Stimulated activated CD4-positive, alpha-beta T cell treated with anti-CD3 and anti-CD28 coated beads, Interleukin-12 subunit alpha, Interleukin-12 subunit beta, amount 100 ng/mL, for 48 hours (primary cell): ENCODE measurements at regions not wholly inside any gene's neighbourhood (a gene's known extent, or its start where the extent isn't known, plus 50 kb on each side); places are given as distances from the start of the nearest gene placed in this dataset.

ENCODE experiments used
- DNase-seq, 3 donors: peaks; one replicate each; pipeline ENCODE4 v3.0.0-alpha.2; 2020; ENCODE audit warnings: low read depth in 2 of 3, low spot score in 1 of 3

DNA sequence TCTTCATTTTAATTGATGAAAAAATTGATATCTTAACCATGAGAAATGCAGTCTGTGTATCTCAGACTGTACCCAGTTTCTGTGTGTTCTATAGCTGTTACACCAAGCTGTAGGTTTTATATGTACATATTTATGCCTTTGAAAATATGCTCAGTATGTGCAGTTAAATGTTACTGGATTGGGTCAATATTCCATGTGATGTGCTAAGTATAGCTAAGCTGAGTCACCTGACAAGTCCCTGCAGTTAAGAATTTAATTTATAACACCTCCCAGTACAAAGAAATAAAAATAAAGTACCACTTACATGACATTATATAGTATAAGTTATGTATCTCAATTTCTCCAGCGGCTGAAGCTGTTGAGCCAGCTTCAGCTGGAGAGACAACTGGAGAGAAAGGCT, 984.0 kb downstream of the GALC start:
- no peak for DNase-seq

DNA sequence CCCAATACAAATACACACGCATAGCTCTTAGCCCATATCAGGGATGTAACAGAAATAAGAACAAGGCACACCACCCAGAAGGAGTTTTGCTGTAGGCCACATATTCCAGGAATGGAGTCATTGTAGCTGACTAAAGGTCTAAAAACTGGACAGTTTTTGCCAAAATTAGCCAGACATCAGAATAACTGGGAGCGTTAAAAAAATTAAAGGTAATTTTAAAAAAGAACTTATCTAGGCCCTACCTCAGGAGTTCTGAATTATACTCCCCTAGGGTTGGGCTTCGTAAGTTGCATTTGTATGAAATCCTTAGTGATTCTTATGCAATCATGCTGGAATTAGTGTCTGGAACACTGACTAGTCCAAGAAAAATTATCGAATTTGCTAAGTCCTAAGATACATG, 987.7 kb downstream of the GALC start:
- DNase-seq = no peak

DNA sequence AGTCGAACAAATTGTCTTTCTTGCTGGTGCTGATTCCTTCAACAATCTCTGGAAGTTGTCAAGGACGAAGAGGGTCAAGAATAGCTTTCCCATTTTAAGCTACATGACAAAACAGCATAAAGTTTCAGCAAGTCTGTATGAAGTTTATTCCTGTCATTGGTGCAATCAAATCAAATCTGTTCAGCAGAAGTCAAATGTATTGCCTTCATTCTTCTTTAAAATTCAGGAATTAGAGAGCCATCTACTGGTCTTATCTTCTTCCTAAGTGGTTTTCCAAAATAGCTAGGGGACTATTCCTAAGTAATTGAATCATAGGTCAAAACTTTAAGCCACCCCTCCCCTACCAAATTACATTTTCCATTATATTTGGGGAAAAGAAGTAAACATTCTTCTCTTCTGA, 990.2 kb downstream of the GALC start:
- DNase-seq = no peak

DNA sequence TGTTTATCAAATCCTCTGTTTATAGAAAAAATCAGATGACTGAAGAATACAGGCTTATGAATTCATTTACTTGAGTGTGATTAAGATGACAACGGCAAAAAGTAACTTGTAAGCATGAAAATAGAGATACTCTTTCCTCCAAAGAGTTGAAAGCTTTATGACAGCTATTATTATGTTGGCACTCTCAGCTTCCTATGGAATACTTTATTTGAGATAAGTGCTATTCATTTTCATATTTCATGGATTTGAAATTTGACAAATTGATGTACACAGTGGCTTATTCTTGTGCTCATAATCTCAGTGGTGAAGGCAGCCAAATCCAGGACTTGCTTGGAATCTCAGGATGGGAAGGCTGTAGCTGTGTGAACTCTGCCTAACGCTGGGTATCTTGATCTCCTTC, 991.6 kb downstream of the GALC start:
- DNase-seq = no peak

DNA sequence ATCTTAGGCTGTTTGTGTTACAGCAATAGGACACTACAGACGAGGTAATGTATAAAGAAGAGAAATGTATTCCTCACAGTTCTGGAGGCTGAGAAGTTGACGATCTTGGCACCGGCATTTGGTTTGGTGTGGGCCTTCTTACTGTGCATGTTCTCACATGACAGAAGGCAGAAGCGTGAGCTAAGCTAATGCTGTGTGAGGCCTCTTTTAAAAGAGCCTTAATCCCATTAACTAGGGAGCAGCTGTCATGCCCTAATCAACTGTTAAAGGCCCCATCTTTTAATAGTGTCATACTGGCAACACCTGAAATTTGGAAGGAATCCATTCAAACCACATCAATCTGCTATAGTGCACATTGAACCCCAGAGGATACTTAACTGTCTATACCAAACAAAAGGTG, 992.9 kb downstream of the GALC start:
- no peak for DNase-seq

DNA sequence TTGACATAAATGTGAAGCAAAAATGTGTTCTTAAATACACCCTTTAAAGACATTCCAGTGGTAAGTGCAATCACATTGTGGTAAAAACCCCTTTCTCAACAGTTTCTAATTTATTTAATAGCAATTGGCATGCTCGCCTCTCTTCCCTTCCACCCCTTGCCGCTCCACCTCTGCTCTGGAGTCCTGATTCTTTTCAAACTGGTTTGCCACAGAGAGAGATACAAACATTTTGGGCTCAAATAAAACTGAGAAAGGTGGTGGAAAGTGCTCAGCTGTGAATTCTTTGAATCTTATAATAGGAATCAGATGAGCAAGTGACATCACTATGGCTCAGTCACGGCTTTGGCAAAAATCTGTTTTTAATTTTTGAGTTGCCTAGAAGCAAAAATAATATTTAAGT, 993.9 kb downstream of the GALC start:
- DNase-seq = no peak

DNA sequence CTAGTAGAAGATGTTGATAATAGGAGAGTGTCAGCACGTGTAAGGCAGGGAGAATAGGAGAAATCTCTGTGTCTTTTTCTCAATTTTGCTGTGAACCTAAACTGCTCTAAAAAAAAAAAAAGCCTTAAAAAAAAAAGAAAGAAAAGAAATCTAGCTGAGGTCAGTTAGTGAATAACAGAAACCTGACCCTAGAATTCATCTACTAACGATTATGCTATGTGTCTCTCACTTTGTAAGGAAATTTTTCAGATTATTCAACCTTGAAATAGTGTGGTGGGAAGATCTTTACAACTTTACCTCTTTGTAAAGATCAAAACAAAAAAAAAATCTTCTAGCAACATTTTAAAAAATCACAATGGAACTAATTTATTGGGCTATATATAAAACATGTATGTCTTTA, 995.7 kb downstream of the GALC start:
- DNase-seq = no peak

DNA sequence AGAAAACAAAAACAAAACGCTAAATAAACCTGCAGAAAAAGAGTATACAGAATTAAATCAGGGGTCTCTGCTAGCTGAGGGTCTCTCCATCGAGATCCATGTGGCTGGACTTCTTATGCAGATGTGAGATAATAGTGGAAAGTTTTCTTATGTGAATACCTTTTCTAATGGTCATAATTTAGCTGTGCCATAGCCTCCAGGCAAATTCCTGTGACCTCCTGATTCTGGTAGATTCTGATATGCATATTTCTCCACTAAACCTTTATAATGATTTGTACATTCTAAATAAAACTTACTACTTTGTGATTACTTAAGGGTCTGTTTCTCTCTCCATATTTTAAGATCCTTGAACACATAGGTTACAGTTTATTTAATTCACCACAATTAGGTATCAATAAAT, 1002.6 kb downstream of the GALC start:
- no peak for DNase-seq

DNA sequence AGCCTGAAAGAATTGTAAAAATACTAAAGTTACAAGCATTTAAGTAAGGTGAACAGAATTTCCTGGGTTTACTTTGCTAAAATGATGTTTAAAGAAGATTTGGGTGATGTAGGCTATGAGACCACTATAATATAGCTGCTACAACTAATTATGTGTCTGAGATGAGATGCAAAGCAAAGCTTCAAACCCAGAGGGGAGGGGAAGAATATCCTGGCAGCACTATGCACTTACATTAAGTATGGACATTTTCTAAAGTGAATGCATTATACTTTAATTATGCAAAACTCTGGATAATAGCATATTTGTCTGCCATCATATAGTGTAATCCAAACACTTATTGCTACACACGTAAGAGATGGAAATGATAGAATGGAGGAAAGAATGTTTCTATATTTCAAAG, 1003.7 kb downstream of the GALC start:
- no peak for DNase-seq

DNA sequence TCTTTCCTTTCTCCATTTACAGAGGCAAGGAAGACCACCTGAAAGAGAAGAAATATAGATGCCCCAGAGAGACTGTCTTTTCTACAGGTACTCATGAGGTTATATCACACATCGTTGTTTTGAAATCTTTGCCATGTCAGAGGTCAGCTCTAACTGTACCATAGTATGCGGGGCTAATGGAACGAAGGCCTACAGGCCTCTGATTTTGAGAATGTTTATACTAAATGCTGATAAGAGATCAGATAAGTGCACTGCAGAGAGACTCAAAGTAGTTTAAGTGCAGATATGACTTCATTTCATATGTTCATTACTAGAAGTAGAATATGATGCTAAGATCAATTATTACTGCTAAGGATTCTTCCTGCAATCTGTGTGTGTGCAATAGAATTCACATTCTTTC, 1005.0 kb downstream of the GALC start:
- DNase-seq = no peak

DNA sequence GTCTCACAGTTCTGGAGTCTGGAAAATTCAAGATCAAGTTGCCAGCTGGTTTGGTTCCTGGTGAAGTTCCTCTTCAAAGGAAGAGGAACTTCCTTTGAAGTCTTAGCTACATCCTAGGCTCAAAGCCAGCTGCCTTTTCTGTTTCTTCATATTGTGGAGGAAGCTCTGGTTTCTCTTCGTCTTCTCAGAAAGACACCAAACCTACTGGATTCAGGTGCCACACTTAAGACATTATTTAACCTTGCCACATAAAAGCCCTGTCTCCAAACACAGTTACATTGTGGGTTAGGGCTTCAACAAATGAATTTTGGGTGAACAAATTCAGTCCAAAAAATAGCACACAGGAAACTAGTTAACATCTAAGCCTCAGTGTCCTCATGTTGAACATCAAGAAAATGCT, 1019.8 kb downstream of the GALC start:
- no peak for DNase-seq

DNA sequence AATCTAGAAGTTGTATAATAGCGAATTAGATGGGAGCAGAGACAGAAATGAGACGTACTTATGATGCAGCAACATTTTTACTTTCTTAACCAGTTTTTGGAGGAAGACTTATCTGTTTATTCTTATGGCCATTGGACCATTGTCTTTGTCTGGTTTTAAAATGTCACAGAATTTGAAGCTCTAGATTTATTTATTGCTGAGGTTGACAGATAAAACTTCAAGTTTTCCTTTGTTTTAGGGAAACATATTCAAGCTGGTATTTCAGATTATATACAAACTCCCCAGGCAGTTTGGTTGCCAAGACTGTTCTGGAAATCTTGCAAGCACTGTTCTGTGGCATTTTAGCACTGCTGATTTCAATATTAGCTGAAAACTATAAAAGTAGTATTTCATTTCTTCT, 1021.7 kb downstream of the GALC start:
- no peak for DNase-seq

DNA sequence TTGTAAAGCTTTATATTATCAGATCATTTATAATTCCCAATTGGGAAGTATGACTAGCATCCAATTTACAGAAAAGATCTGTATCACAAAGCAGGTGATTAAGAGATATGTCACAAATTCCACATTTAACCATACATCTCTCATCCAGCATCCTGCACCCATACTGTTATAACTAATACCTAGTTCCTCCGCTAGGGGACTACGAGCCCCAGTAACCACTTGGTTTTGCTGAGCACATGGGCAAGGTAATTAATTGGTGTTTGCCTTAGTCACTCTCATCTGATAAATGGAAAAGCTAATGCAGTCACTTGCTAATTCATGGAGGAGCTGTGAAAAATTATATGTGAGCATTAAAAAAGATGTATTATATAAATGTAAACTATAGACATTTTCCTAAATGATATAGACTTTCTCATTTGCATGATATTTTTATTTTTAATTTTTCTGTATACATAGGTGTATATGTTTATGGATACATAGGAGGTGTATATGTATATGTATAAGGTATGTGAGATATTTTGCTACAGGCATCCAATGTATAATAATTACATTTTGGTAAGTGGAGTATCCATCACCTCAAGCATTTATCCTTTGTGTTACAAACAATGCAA, 1031.8 kb downstream of the GALC start:
- no peak for DNase-seq

DNA sequence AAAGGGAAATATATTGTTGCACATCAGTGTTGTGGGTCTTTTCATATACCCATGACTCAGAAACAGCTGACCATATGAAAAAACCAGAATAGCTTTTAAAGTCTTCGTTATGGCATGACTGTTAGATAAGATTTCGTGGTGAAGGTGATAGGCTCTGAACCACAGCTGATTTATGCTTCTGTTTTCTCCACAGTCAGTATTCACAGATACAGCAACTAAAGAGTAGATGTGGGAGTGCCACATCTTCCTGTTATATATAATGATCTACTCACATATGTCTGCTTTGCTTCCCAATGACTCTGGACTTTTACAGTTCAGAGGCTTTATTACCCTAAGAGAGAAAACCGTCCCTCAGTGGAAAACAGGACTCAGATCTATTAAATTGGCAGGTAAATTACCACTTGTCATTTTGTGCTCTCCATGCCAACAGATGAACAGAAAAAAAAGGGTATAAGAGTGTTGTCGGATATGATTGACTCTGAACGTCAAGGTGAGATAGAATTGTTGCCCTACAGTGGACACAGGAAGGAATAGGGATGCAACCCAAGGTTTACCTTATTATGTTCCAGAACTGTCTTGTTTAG, 1037.1 kb downstream of the GALC start:
- no peak for DNase-seq

DNA sequence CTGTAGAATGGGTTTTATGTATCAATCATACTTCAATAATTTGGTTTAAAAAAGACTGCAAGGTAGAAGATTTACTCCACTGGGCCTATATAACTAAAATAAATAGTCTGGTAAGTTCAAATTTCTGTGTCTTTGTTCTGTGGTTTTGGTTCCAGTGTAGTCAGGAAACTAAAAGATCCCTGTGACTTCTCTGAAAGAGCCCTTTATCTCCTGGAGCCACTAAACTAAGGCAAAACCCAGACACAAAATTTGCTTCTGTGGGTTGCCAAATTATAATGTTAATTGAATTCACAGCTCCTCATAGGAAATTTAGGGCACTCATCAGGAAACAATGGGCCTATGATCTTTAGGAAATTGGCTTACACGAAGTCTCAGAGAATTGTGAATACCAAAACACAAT, 1038.4 kb downstream of the GALC start:
- no peak for DNase-seq

DNA sequence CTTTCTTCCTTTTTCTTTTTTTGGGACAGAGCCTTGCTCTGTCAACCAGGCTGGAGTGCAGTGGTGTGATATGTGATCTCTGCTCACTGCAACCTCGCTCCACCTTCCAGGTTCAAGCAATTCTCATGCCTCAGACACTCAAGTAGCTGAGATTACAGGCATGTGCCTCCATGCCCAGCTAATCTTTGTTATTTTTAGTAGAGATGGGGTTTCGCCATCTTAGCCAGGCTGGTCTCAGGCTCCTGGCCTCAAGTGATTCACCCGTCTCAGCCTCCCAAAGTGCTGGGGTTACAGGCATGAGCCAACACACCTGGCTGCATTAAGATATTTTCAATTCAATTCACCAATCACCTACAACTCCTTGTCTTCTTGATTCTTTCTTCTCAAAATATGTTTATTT, 1046.5 kb downstream of the GALC start:
- DNase-seq = no peak

DNA sequence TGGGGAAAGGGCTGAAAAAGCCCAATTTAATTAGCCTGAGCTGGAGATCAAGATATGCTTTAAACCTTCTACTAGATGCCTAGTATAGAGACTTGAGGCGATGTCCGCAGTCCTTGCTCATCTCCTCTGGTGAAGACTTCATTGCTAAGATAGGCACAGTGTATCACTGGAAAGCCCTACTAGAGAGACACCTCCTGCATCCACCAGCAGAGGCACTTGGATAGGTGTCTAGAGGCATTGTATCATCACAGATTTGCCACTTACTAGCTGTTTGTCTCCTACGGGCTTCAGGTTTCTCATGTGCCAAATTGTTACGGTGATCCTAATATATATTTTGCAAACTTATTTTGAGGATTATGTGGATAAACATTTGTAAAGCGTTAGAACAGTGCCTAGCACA, 1048.5 kb downstream of the GALC start:
- no peak for DNase-seq

DNA sequence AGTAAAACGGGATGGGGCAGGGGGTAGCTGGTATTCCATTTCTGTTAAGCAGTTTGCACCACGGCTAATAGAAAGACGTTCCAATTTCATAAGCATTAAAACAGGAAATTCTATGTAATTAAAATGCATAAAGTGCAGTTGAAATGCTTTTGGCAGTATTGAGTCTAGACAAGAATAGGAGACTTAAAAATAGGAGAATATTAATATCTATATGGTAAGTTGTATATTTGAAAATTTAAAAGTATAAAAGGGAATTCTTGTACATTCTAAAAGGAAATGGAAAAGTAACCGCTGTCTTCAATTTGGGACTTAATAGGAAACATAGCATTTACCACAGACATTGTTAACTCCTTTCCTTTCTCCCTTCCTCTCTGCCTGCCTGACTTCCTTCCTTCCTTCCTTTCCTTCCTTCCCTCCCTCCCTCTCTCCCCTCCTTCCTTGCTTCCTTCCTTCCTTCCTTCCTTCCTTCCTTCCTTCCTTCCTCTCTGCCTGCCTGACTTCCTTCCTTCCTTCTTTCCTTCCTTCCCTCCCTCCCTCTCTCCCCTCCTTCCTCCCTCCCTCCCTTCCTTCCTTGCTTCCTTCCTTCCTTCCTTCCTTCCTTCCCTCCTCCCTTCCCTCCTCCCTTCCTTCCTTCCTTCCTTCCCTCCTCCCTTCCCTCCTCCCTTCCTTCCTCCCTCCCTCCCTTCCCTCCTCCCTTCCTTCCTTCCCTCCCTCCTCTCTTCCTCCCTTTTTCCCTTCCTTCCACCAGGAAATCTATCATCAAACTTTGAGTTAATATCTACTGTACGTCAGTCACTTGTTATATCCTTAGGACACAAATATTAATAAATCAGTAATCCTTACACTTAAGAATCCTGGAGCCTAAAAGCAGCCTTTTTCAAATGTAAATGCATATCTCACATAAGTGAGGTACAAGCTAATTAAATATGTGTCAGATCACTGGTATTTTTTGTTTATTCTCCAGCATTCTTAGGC, 1049.3 kb downstream of the GALC start:
- DNase-seq = no peak

DNA sequence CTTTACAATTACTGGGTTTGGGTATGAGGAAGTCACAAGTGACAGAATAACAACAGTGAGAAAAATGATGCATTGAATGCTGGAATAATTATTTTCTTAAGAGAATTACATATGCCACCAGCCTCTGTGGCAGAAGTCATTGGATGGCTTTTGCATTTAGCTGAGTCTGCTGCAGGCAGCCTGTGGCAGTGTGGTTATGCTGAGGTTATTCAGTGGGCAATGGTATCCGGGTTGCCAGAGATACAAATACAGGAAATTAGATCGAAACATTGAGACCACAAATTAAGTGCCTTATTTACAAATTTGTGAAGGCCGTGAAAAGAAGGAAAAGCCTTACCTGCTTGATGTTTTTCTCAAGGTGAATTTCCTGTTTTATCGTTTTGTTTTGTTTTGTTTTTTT, 1050.0 kb downstream of the GALC start:
- no peak for DNase-seq

DNA sequence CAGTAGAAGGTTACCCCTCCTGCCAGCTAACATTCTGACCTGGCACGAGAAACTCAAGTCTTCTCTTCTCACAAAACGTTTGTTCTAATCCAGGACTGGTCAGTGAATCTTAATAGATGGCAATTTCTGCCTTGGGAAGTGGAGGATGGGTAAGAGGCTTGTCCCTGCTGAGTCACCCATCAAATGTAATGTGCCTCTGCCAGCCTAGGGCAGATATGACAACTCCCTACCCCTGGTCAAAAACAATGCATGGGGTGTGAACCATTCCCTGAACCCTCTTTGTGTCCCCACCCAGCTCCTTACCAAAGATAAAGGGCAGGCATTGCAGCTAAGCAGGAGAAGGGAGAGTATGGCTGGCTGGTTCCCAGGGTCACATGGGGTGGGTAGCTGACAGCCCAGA, 1052.9 kb downstream of the GALC start:
- DNase-seq = no peak

DNA sequence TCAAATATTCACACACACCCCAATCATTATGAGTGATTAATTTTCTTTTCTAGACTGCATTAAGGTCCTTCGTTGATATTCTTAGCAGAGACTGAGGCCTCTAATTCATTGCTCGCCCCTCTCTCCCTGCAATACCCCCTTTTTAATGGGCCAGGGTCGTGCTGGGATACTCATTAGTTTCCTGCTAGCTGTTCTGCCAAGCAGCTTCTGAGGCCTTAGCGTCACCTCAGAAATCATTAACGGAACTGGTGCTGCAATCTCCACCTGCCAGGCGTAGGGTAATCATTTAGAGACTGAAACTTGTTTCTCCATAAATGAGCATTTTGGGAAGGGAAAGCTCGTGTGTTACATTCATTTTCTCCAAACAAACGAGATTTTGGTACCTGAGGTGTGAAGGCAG, 1054.7 kb downstream of the GALC start:
- no peak for DNase-seq

DNA sequence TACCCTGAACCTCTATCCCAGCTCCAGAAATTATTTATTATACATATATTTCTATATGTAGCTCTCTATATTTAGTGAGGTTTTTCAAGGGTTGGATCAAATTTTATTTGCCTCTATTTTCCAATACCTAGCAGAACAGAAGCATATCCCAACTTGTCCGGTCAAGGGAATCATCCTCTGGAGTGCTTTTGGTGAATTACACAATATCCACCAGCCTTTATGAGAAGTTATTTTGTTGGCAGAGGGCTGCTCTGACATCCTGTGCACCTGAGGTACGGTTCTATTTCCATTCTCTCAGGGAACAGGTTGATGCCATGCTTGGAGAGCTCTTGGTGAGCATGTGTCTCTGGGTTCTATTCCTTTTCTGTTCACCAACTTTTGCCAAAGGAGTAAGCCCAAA, 1056.4 kb downstream of the GALC start:
- DNase-seq = no peak
